ENCODE measurements at regions not wholly inside any gene's neighbourhood (a gene's known extent, or its start where the extent isn't known, plus 50 kb on each side); places are given as distances from the start of the nearest gene placed in this dataset.
"Not testable (repeated sequence)": the region's sequence is repeated elsewhere in the genome, so short reads cannot be mapped to it uniquely, and the experiment has no call there.

- DNase-seq = not testable (repeated sequence)
Observed at GRCh38 chr9:42326482-42326881, 143.0 kb downstream of the SPATA31A6 start.

DNA sequence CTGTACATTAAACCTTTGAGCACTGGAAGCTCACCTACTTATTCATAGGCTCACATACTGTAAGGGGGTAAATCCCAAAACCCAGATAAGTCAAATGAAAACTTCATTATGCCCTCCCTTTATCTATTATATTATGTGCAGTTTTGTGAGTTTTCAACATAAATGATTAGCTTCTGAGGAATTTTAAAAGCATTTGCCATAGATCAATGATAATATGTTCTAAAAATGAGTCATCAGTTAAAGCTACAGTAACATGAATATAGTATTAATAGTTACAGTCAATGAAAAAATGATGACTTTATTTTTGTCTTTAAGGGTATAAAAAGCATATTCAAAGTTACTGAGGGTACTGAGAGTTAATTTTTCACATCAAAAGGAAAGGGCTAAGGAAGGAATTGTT lies 151.9 kb downstream of the SPATA31A6 start:
- DNase-seq = not testable (repeated sequence)

GRCh38 chr9:42335984-42336657 lies 152.7 kb downstream of the SPATA31A6 start:
- not testable (repeated sequence) for DNase-seq

DNA sequence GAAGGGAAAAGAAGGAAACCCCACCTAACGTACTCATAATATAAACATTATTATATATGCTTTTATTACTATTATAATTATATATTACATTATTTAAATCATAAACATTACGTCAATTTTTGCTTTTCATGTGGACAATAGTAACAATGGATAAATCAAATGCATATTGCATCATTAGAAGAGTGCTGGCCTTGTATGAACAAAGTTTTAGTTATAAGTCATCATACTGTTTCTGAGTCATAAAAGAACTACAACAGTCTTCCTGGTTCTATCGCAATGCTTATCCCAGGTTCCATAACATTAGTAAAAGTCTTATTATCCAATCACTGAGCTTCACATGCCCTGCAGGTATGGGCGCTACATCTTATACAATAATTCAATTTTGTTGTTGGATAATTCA lies 154.8 kb downstream of the SPATA31A6 start:
- not testable (repeated sequence) for DNase-seq

GRCh38 chr9:42339671-42340434 lies 156.4 kb downstream of the SPATA31A6 start:
- DNase-seq = not testable (repeated sequence)

- not testable (repeated sequence) for DNase-seq
Observed at GRCh38 chr9:42340435-42340723, 156.9 kb downstream of the SPATA31A6 start.

DNA sequence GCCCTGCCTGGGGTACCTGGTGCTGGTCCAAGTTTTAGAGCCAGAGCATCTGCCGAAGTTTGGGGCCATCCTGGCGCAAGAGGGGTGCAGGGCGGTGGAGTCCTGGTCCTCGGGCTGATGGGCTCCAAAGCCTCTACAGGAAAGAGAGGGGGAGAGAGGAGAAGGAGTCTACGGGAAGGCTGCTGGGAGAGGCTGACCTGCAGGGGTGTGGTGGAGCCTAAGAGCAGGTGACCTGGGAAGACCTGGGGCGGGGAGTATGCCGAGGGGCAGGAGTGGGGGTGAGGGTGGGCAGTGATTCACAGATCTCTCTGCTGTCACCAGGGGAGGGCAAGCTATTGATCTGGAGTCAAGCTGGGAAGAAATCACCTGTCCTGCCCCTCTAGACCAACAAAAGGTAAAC lies 158.4 kb downstream of the SPATA31A6 start:
- DNase-seq = not testable (repeated sequence)

DNA sequence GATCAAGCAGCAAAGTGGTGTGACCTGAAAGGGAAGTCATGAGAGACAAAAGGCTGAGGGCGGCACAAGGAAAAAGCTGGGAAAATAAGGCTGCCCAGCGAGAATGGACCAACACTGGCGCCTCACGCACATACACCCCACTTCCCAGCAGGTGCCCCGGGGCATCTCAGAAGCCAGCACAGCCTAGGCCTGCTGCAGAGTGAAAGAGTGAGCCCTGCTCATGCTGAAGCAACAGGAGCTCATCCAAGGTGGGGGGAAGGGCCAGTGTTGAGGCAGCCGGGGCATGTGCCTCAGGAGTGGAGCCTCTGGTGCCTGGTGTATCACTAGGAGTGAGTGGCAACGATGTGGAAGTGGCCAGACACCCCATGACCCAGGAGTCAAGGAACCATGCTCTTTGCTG lies 158.8 kb downstream of the SPATA31A6 start:
- DNase-seq = not testable (repeated sequence)

DNA sequence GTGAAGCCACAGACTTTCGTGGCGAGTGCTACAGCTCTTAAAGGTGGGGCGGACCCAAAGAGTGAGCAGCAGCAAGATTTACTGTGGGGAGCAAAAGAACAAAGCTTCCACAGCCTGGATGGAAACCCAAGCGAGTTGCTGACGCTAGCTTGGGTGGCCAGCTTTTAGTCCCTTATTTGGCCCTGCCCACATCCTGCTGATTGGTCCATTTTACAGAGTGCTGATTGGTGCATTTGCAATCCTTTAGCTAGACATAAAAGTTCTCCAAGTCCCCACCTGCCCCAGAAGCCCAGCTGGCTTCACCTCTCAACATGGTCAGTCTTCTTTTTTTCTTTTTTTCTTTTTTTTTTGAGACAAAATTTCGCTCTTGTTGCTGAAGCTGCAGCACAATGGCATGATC lies 161.0 kb downstream of the SPATA31A6 start:
- DNase-seq = not testable (repeated sequence)

- not testable (repeated sequence) for DNase-seq
Observed at GRCh38 chr9:42346916-42347315, 163.5 kb downstream of the SPATA31A6 start.

DNA sequence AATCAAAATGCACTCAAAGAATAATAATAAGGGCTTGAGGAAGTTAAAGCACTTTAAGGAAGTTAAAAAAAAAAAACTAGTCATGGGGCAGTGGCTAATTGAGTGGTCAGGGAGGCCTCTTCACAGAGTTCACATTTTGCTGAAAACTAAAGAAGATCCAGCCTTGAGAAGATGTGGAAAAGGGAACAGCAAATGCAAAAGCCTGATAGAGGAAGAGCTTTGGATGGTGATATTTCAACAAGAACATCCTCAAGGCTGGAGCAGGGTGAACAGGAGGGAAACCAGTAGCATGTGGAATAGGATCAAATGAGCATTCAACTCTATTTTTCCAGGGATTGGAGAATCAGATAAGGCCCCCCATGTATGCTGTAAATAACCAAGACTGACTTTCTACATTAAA lies 165.7 kb downstream of the SPATA31A6 start:
- DNase-seq = not testable (repeated sequence)

GRCh38 chr9:42350412-42350811 lies 167.0 kb downstream of the SPATA31A6 start:
- DNase-seq = not testable (repeated sequence)

DNA sequence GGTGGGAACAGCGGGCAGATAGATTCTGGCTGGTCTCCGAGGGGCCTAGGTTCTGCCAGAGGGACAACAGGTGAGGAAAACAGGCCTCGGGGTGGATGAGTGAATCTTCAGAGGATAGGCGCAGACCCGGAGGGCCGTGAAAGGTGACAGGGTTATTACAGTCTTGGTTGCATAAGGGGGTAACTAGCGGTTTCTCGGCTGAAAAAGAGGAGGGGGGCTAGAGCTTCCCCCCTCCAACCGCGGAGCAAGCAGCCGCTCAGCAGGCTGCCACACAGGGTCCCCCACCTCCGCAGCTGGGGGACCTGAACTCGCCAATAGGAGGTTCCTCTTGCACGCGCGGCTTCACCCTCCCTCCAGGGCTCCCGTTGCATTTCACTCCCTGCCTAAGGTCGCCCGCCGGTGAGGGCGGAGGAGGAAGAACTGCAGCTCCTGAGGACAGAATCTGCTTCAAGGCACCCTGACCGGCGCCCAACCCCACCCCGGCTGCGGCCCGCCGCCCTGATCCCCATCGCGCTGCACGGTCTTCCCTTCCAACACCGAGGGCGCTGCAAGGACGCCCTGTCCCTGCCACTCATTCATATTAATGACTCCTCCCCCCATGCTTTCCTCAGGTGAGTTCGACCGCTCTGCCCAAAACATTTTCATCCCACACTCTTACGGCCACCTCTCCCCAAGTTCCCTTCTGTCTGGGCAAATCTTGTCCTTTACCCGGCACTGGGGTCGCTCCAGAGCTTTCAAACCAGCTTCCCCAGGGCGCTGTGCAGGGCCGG lies 174.3 kb downstream of the SPATA31A6 start:
- not testable (repeated sequence) for DNase-seq

DNA sequence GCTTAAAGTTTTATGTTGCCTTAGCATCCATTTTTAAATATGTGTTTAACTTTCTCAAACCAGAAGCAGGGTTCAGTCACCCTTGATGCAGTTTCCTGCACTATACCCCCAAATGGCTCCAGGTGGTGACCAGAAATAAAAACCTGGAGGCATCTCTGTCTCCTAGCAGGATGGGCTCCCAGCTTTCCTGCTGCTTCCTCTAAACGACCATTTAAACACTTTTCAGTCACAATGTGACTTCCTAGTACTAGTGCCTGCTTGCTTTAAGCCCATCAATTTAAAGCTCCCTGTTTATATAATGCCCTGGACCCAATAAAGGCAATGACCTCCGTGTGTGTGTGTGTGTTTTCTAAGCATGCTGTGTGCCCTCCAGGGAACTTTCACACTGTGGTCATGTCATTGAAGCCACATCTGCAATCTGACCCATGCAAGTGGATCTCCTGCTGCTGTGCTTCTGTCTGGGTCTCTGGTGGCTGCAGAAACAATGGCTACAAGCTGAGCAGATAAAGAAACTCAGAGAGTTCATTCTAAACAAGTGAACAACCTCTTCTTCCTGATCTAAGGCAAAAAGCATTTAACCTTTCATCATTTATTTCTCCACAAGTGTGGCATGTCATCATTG lies 175.3 kb downstream of the SPATA31A6 start:
- not testable (repeated sequence) for DNase-seq

GRCh38 chr9:42364410-42365243 lies 181.2 kb downstream of the SPATA31A6 start:
- DNase-seq = not testable (repeated sequence)

DNA sequence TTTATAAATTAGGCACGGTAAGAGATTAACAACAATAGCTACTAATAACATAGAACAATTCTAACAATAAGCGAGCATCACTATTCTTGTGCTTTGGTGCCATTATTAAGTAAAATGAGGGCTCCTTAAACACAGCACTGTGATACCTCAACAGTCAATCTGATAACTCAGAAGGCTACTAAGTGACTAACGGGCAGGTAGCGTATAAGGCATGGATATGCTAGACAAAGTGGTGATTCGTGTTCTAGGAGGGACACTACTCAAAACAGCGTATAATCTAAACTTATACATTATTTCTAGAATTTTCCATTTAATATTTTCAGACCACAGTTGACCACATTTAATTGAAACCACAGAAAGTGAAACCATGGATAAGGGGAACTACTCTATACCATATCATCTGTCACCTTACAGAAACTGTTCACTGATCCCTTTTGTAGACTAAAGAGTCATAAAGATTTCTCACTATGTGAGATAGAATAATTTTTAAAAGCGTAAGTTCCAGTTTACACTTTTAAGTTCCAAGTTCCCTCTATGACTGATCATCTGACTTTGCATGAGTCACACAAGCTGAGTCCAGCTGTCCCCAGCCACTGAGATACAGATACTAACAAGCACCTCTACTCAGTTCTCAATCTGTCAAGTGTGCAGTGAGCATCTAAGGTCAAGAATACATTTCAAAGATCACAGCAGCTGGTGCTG lies 181.9 kb downstream of the SPATA31A6 start:
- DNase-seq = peak in 1 of 2 donors; percentile 50

DNA sequence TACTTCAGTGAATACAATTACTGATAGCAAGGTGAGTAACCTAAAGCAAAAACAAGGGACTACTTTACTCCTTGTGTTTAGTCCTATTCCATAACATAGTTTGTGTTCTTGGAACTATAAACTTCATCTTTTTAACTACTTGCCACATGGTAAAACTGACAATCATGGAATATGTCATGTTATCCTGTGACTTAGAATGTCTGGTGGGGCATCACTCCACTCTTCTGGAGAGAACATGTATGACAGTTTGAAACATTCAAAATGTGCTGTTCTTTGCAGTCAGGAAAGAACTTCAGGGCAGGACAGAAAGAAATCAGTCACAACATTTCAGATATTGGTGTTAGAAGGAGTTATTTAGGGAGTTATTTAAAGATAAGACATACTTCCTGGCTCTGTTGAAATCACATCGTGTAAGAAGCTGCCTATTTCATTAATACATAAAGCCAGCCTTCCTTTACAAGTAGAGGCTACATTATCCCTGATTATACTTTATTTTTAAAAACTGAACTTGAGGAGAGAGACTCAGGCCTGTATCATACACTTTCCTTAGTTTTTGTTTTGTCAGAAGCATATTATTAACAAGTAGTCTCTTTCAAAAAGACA lies 184.9 kb downstream of the SPATA31A6 start:
- not testable (repeated sequence) for DNase-seq

DNA sequence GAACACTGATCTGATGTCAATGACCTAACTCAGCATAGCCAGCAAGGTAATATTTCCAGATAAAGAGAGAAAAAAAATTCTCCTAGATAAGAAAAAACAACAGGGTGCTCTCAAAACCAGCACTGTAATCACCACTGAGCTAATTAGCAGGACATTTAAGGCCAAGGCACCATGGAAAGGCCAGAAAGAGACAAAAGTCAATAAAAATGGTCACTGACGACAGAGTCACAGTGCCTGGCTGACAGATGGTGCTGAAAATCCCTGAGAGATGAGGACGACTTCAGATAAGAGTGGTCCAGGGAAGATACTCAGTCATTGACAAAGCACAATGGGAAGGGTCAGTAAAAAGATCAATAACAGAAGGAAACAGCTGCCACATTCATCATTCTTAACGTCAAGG lies 186.7 kb downstream of the SPATA31A6 start:
- DNase-seq = not testable (repeated sequence)

DNA sequence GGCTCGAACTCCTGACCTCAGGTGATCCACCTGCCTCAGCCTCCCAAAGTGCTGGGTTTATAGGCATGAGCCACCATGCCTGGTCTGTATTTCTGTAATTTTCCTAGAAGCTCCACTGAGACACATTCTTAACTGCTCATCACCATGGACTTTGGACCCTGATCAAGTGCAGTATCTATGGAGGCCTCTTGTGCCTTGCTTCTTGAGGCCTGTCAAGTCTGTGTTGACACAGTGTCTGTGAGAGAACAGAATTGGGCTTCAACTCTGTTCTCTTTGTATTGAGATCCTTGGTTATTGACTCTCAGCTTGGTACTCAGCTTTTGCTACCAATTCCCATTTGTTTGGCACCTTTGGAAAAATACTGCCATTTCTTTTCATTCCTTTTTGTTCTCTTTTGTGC lies 188.0 kb downstream of the SPATA31A6 start:
- not testable (repeated sequence) for DNase-seq

DNA sequence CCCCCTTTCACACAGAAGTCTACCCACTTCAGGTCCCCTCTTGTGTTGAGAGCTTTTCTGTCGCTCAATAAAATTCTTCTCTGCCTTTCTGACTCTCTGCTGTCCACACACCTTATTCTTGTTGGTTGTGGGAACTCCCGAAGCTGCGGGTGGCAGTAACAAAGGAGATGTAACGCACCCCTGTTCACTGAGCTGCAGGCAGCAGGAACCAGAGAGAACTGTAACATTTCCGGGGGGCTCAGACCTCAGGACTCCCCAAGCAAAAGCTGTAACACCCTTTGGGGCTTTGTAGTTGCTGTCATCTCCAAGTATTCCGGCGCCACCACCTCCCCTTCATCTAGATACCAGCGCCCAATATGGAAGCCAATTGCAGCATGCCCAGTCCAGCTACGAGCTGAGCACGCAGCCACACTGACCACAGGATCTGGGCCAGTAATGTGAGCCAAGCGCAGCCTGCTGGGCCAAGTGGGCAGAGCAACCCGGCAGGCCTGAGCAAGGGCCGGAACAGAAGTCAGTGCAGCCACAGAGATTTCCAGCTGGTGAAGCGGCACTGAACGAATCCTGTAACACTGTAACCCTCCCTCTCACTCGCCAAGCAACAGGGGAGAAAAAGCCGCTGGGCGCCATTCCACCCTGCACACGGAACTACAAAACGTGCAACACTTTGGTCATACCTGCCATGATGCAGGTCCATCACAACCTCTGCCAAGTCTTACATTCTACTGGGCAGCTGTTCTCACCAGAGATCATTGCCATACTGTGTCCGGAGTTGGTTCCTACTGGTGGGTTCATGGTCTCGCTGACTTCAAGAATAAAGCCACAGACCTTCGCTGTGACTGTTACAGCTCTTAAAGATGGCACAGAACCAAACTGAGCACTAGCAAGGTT lies 194.3 kb downstream of the SPATA31A6 start:
- not testable (repeated sequence) for DNase-seq

Data from CD4-positive, alpha-beta T cell treated with Interferon alpha-2 for 1 hour (primary cell).